ENCODE measurements at regions not wholly inside any gene's neighbourhood (a gene's known extent, or its start where the extent isn't known, plus 50 kb on each side); places are given as distances from the start of the nearest gene placed in this dataset.

DNA sequence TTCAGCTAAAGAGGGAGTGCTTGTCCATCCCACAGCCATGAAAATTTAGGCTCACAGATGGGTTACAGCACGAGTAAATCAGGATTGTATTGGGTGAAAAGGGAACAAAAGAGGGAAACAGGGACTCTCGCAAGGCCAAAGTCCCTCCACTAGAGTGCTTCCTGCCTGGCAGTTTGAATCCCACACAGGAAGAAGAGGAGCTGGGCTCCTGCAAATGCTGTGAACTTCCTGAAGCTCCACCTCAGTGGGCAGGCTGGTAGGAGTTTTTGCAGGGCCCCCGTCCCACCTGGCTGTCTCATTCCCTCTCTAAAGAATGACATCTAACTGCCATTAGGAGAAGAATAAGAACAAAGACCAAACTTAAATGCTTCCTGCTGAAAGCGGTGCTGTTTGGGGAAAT lies 712.0 kb upstream of the PRMT6 start:
- Histone ChIP-seq H3K36me3 (ENCODE audit: control insufficient read depth, insufficient read depth, low read length) (no peaks in the 10 kb centered on the region), H3K9me3 (no peaks in the 10 kb centered on the region), H3K4me3 (ENCODE audit: low read depth, low read length) (no peak overlapping the region), H3K27me3 (replicated peaks; ENCODE audit: control insufficient read depth, insufficient read depth, low read length) (no peaks in the 10 kb centered on the region), H3K4me1 (no peaks in the 10 kb centered on the region)
- H3K4me1 Mint-ChIP-seq (ENCODE audit: low read depth, unreplicated experiment), result no peaks in the 10 kb centered on the region
- H3K27ac Mint-ChIP-seq (ENCODE audit: unreplicated experiment), result no peak overlapping the region
- ChIA-PET CTCF (no interaction called here), POLR2A (no interaction called here)
- H3K36me3 Mint-ChIP-seq (ENCODE audit: insufficient read depth, unreplicated experiment), result no peaks in the 10 kb centered on the region
- intact Hi-C loops (cut with micrococcal nuclease; ENCODE audit: unreplicated experiment), result no loop called here
- no peaks in the 10 kb centered on the region for H3K27me3 Mint-ChIP-seq (ENCODE audit: insufficient read depth, unreplicated experiment)
- TF ChIP-seq, protein P1, sequence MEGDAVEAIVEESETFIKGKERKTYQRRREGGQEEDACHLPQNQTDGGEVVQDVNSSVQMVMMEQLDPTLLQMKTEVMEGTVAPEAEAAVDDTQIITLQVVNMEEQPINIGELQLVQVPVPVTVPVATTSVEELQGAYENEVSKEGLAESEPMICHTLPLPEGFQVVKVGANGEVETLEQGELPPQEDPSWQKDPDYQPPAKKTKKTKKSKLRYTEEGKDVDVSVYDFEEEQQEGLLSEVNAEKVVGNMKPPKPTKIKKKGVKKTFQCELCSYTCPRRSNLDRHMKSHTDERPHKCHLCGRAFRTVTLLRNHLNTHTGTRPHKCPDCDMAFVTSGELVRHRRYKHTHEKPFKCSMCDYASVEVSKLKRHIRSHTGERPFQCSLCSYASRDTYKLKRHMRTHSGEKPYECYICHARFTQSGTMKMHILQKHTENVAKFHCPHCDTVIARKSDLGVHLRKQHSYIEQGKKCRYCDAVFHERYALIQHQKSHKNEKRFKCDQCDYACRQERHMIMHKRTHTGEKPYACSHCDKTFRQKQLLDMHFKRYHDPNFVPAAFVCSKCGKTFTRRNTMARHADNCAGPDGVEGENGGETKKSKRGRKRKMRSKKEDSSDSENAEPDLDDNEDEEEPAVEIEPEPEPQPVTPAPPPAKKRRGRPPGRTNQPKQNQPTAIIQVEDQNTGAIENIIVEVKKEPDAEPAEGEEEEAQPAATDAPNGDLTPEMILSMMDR (IDR thresholded peaks at IDR 0.05; ENCODE audit: insufficient read depth in 1 of 2, low read depth in 1 of 2, low read length in 1 of 2, severe bottlenecking in 1 of 2, unreplicated experiment in 1 of 2), result no peak
- no peak for DNase-seq
- H3K9me3 Mint-ChIP-seq (ENCODE audit: unreplicated experiment), result no peaks in the 10 kb centered on the region
- H3K4me3 Mint-ChIP-seq (ENCODE audit: unreplicated experiment), result no peak overlapping the region
- BruUV-seq (replicated peaks), result no TSS peak

DNA sequence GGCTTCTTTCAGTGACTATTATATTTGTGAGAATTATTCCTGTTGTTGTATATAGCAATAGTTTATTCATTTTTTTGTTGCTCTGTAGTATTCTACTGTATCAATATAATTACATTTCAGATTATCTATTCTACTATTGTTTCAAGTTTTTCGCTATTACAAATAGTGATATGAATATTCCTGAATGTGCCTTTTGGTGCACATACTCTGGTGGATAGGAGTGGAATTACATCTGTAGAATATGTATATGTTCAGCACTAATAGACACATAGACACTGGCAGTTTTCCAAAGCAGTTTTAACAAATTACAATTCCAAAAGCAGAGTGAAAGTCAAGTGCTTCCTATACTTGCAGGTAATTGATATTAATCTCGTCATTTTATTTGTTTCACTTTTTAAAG lies 696.2 kb upstream of the PRMT6 start:
- intact Hi-C loops (cut with micrococcal nuclease; ENCODE audit: unreplicated experiment), result no loop called here
- no peak overlapping the region for H3K4me3 Mint-ChIP-seq (ENCODE audit: unreplicated experiment)
- ChIA-PET CTCF (no interaction called here), POLR2A (no interaction called here)
- BruUV-seq (replicated peaks), result no TSS peak
- no peak overlapping the region for H3K4me3 ChIP-seq (ENCODE audit: low read depth, low read length)
- no peak for DNase-seq
- TF ChIP-seq, protein P1 (IDR thresholded peaks at IDR 0.05; ENCODE audit: insufficient read depth in 1 of 2, low read depth in 1 of 2, low read length in 1 of 2, severe bottlenecking in 1 of 2, unreplicated experiment in 1 of 2), result no peak
- no peak overlapping the region for H3K27ac Mint-ChIP-seq (ENCODE audit: unreplicated experiment)
- no peaks in the 10 kb centered on the region for H3K9me3 ChIP-seq
- no peaks in the 10 kb centered on the region for H3K36me3 Mint-ChIP-seq (ENCODE audit: insufficient read depth, unreplicated experiment)
- H3K4me1 ChIP-seq, result no peaks in the 10 kb centered on the region
- H3K9me3 Mint-ChIP-seq (ENCODE audit: unreplicated experiment), result peaks cover 21% of the 10 kb centered on the region
- no peaks in the 10 kb centered on the region for H3K27me3 Mint-ChIP-seq (ENCODE audit: insufficient read depth, unreplicated experiment)
- H3K4me1 Mint-ChIP-seq (ENCODE audit: low read depth, unreplicated experiment), result no peaks in the 10 kb centered on the region
- no peaks in the 10 kb centered on the region for H3K27me3 ChIP-seq (replicated peaks; ENCODE audit: control insufficient read depth, insufficient read depth, low read length)
- no peaks in the 10 kb centered on the region for H3K36me3 ChIP-seq (ENCODE audit: control insufficient read depth, insufficient read depth, low read length)

DNA sequence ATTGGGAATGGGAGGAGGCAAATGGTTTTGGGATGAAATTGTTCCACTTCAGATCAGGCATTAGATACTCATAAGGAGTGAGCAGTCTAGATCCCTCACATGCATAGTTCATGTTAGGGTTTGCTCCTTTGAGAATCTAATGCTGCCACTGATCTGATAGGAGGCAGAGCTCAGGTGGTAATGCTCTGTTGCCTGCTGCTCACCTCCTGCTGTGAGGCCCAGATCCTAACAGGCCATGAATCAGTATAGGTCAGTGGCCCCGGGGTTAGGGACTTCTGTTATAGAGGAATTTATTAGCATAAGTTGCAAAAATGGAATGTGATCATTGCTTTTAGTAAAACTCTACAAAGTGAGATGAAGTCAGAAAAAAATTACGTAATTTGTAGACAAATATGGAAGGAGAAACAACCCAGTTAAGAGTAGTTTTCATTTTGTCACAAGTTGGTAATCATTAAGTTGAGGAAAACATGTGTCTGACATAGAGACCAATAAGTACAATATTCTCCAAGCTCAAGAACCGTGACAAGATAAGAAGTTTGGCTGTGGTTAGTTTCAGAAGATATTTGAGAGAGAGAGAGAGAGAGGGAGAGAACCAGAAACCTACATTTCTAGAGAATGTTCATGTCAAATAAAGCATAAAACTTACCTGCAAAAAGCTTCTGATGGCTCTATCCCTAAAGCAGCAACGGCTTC lies 689.7 kb upstream of the PRMT6 start:
- no peak for DNase-seq
- Histone ChIP-seq H3K36me3 (ENCODE audit: control insufficient read depth, insufficient read depth, low read length) (no peaks in the 10 kb centered on the region), H3K4me1 (no peaks in the 10 kb centered on the region), H3K27me3 (replicated peaks; ENCODE audit: control insufficient read depth, insufficient read depth, low read length) (no peaks in the 10 kb centered on the region), H3K9me3 (no peaks in the 10 kb centered on the region), H3K4me3 (ENCODE audit: low read depth, low read length) (no peak overlapping the region)
- BruUV-seq (replicated peaks), result no TSS peak
- no peaks in the 10 kb centered on the region for H3K9me3 Mint-ChIP-seq (ENCODE audit: unreplicated experiment)
- TF ChIP-seq, protein P1 (IDR thresholded peaks at IDR 0.05; ENCODE audit: insufficient read depth in 1 of 2, low read depth in 1 of 2, low read length in 1 of 2, severe bottlenecking in 1 of 2, unreplicated experiment in 1 of 2), result no peak
- H3K36me3 Mint-ChIP-seq (ENCODE audit: insufficient read depth, unreplicated experiment), result no peaks in the 10 kb centered on the region
- intact Hi-C loops (cut with micrococcal nuclease; ENCODE audit: unreplicated experiment), result no loop called here
- CTCF ChIA-PET, result no interaction called here
- H3K4me1 Mint-ChIP-seq (ENCODE audit: low read depth, unreplicated experiment), result no peaks in the 10 kb centered on the region
- POLR2A ChIA-PET, result no interaction called here
- no peak overlapping the region for H3K4me3 Mint-ChIP-seq (ENCODE audit: unreplicated experiment)
- no peak overlapping the region for H3K27ac Mint-ChIP-seq (ENCODE audit: unreplicated experiment)
- no peaks in the 10 kb centered on the region for H3K27me3 Mint-ChIP-seq (ENCODE audit: insufficient read depth, unreplicated experiment)
